ENCODE measurements at regions not wholly inside any gene's neighbourhood (a gene's known extent, or its start where the extent isn't known, plus 50 kb on each side); places are given as distances from the start of the nearest gene placed in this dataset.

GRCh38 chr10:124263726-124264125 is 155.0 kb downstream of the OAT start:
- intact Hi-C loops (cut with DNase I), result no loop called here
- no peak for TF ChIP-seq CTCF (IDR thresholded peaks at IDR 0.05)
- no peak for TF ChIP-seq POLR2A (IDR thresholded peaks at IDR 0.05)
- Histone ChIP-seq H3K27me3 (no peaks in the 10 kb centered on the region), H3K9me3 (no peaks in the 10 kb centered on the region), H3K4me1 (no peaks in the 10 kb centered on the region), H3K36me3 (no peaks in the 10 kb centered on the region), H3K27ac (no peak overlapping the region), H3K4me3 (no peak overlapping the region)
- DNase-seq (ENCODE audit: extremely low spot score in 2 of 2), result no peak

GRCh38 chr10:124262971-124263370 is 155.8 kb downstream of the OAT start:
- Histone ChIP-seq H3K27ac (no peak overlapping the region), H3K27me3 (no peaks in the 10 kb centered on the region), H3K4me3 (no peak overlapping the region), H3K9me3 (no peaks in the 10 kb centered on the region), H3K4me1 (no peaks in the 10 kb centered on the region), H3K36me3 (no peaks in the 10 kb centered on the region)
- intact Hi-C loops (cut with DNase I), result no loop called here
- TF ChIP-seq POLR2A (IDR thresholded peaks at IDR 0.05) (no peak), CTCF (IDR thresholded peaks at IDR 0.05) (no peak), POLR2AphosphoS5 (IDR thresholded peaks at IDR 0.05; ENCODE audit: insufficient read depth in 1 of 2, low read depth in 1 of 2) (no peak)
- DNase-seq (ENCODE audit: extremely low spot score in 2 of 2), result no peak

- no peaks in the 10 kb centered on the region for H3K36me3 ChIP-seq
- intact Hi-C loops (cut with DNase I), result no loop called here
- no peak overlapping the region for H3K4me3 ChIP-seq
- no peak for DNase-seq (ENCODE audit: extremely low spot score in 2 of 2)
- H3K4me1 ChIP-seq, result no peaks in the 10 kb centered on the region
- TF ChIP-seq POLR2A (IDR thresholded peaks at IDR 0.05) (no peak), CTCF (IDR thresholded peaks at IDR 0.05) (no peak), POLR2AphosphoS5 (IDR thresholded peaks at IDR 0.05; ENCODE audit: insufficient read depth in 1 of 2, low read depth in 1 of 2) (no peak)
- H3K27me3 ChIP-seq, result no peaks in the 10 kb centered on the region
- H3K27ac ChIP-seq, result no peak overlapping the region
- no peaks in the 10 kb centered on the region for H3K9me3 ChIP-seq
Observed at GRCh38 chr10:124262234-124262865, 156.4 kb downstream of the OAT start.

DNA sequence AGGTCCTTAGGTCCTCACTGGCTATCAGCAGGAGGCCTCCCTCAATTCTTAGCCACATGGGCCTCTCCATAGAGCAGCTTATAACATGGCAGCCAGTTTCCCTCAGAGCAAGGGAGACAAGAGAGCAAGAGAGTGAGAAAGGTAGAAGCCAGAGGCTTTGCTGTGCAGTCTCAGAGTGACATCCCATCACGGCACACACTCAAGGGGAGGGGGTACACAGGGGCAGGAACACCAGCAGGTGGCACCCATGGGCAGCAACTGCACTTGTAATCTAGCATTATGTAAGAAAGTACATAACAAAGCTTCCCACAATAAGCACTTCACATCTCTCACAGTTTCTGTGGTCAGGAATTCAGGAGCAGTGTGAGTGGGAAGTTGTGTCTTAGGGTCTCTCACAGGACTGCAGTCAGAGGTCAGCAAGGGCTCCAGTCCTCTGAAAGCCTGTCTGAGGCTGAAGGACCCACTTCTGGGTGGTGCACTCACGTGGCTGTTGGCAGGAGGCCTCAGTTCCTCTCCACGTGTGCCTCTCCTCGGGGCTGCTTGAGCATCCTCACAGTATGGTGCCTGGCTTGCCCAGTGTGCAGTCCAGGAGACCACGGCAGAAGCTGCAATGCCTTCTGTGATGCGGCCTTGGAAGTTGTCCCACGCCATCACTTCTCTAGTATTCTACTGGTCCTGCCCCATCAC is 159.4 kb downstream of the OAT start:
- no peaks in the 10 kb centered on the region for H3K9me3 ChIP-seq
- H3K4me1 ChIP-seq, result no peaks in the 10 kb centered on the region
- H3K27ac ChIP-seq, result no peak overlapping the region
- no peak for TF ChIP-seq CTCF (IDR thresholded peaks at IDR 0.05)
- H3K27me3 ChIP-seq, result no peaks in the 10 kb centered on the region
- no peak overlapping the region for H3K4me3 ChIP-seq
- no peak for DNase-seq (ENCODE audit: extremely low spot score in 2 of 2)
- intact Hi-C loops (cut with DNase I), result no loop called here
- H3K36me3 ChIP-seq, result no peaks in the 10 kb centered on the region

GRCh38 chr10:124257781-124258180 is 160.9 kb downstream of the OAT start:
- no peak overlapping the region for H3K4me3 ChIP-seq
- H3K27me3 ChIP-seq, result no peaks in the 10 kb centered on the region
- no peaks in the 10 kb centered on the region for H3K9me3 ChIP-seq
- TF ChIP-seq POLR2A (IDR thresholded peaks at IDR 0.05) (no peak), CTCF (IDR thresholded peaks at IDR 0.05) (no peak), POLR2AphosphoS5 (IDR thresholded peaks at IDR 0.05; ENCODE audit: insufficient read depth in 1 of 2, low read depth in 1 of 2) (no peak)
- intact Hi-C loops (cut with DNase I), result no loop called here
- no peaks in the 10 kb centered on the region for H3K4me1 ChIP-seq
- no peaks in the 10 kb centered on the region for H3K36me3 ChIP-seq
- DNase-seq (ENCODE audit: extremely low spot score in 2 of 2), result no peak
- H3K27ac ChIP-seq, result no peak overlapping the region
